Limb (tissue), 2 donors: ENCODE measurements at regions not wholly inside any gene's neighbourhood (a gene's known extent, or its start where the extent isn't known, plus 50 kb on each side); places are given as distances from the start of the nearest gene placed in this dataset.
"Not testable (repeated sequence)": the region's sequence is repeated elsewhere in the genome, so short reads cannot be mapped to it uniquely, and the experiment has no call there.

ENCODE experiments used
- DNase-seq, 2 donors: peaks; one replicate each; pipeline ENCODE4 v3.0.0-alpha.2; 2016; ENCODE audit errors: extremely low spot score in 2 of 2

DNA sequence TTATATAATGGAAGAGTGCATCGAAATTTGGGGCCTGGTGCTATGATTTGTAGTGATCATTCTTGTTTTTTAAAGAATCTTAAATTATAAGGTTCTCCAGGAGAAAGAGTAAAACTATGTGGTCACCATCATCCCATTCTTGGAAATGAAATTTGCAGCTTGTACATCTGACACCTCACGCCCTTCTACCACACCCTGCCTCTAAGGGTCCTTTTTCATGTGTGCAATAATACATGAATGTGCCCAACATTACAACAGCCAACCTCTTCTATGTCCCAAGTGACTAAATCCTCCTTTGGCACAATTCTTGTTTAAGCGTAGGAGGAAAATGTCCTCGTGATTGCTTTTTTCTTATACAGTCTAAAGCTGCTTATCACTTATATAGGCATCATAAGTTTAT lies 636.5 kb upstream of the NOVA1 start:
- DNase-seq: no peak

DNA sequence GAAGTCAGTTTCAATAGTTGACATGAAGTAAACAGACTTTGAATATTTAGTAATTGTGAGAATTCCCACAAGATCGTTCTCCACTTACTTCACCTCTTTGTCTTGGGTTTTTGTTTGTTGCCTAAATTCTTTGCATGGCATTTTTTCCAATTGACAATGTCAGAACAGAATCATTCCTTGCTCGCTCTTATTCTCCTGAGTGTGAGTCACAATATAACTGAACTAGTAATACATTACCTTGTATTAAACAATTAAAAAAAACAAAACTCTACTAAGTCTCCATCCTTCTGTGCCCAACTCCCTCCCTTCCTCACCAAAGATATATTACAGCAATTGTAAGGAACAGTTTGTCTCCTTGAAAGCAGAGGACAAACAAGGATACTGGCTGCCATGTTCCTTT lies 638.8 kb upstream of the NOVA1 start:
- no peak for DNase-seq

DNA sequence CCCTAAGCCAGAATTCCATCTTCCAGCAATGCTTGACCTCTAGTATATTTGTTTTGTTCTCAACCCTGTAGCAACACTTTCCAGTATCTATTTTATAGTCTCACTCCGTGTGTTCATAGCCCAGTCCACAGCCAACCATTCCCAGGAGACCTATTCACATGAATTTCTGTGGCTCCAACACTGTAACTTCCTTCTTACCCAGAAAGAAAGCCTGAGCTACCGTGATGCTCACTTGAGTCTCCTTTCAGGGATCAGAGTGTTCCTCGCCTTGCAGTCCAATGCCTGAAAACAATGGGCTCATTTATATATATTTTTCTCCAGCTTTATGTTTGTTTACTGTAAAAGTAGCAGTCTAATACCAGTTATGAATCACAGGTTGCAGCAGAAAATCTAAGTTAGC lies 645.0 kb upstream of the NOVA1 start:
- no peak for DNase-seq

DNA sequence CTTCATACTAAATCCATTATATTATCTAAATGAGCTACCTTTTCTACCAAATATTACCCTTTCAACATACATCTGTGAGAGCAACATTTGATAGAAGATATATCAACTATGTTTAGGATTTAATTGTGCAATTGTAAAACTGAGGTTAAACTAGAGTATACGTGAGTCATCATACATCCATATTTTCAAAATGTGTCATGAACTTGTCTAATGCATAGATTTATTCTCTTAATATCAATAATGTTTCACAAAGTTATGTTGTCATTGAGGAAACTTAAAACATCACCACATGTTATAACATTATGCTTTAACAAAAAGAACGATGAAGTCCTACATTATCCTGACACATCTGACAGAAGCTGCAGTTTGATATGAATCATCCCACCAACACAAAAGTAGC lies 645.5 kb upstream of the NOVA1 start:
- DNase-seq: no peak

DNA sequence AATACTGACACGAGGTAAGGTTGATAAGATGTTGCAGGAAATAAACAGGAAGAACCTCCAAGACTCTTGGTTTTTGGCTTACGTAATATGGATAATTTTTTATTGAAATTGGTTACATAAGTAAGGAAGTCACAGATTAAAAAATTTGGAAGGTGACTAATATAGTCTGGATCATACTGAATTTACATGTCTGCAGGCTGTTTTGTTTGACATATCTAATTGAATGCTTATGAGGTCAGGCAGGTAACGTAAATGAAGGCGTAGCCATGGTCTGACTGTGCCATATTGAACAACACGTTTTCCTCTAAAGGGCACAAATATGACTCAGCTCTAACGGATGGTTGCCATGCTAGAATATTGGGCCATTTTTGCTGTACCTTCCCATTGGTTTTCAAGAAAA lies 648.1 kb upstream of the NOVA1 start:
- no peak for DNase-seq

DNA sequence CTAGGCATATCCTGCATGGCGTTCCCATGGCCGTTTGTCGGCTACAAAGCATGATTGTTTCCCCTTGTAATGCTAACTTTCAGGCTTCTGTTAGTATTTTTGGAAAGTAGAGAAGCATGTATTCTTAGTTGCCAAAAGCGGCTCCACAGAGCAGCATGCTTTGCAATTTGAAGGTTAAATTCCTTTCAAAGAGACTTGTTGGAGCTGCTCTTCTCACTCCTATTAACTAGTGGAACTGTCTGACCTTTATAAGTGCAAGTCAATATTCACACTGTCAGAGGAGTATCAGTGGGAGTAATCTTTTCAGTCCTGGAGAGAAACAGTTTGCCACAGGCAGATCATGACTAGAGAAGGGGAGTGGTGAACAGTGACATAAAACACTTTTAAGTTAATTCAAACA lies 656.1 kb upstream of the NOVA1 start:
- DNase-seq: no peak

DNA sequence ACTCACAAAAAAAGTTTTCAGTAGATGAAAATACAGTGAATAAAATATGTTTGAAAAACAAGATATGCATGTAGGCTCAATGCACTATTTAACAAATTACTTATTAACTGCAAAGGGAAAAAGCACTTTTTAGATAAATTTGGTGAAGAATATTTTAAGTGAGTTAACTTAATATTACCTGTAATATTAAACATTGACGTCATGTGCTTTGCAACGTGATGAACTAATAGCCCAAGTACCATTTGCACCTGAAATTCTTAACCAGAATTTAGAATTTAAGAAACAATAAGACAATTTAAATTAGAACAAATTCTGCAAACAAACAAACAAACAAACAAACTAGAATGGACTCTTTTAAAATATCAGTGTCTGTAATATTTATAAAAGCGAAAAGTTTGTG lies 659.0 kb upstream of the NOVA1 start:
- no peak for DNase-seq

DNA sequence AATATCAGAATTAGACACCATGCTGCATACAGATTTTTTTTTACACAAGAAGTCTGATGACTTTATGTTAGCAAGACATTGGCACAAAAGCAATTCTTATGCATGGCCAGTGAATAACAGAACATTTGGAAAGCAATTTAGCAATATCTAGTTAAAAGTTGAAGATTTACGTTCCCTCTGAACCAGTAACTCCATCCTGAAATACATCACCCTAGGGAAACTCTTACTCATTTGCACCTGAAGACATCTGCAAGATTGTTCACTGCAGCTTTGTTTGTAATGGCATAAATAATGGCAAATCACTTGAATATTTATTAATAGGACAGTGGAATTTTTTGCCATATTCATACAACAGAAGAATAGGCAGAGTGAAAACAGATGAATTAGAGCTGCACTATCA lies 670.0 kb upstream of the NOVA1 start:
- no peak for DNase-seq

DNA sequence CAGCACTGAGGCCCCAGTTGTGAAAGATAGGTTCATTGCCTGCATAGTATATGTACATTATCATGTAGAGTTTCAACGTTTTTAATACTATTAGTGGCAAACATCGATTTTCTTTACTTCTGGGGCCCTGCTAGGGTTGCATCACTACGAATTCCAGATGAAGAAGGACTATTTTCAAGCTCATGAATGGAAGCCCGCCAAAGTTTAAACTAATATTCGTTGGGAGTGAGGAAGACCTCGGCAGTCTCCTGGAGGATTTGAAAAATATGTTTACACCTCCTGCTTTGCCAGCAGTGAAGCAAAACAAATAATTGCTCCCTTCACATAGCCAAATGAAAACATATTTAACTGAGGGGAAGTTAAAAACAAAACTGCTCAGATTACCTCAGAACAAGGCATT lies 672.9 kb upstream of the NOVA1 start:
- DNase-seq: no peak

DNA sequence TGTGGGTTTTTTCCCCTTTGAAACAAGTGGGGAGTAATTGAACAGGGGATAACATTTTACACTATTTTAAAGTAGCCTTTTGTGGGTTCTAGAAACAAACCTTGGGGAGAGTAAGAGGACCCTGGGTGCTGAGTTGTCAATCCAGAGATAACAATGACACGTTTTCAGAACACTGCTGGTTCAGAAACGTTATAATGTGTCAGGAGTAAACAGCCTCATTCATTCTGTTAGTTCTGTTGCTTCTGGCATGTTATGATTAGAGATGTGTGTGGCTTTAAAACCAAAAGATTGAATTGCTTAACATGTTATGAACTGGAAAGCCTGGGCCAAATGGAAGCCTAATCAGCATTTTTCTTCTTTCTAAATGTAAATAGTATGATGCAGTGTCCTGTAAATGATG lies 680.5 kb upstream of the NOVA1 start:
- no peak for DNase-seq

DNA sequence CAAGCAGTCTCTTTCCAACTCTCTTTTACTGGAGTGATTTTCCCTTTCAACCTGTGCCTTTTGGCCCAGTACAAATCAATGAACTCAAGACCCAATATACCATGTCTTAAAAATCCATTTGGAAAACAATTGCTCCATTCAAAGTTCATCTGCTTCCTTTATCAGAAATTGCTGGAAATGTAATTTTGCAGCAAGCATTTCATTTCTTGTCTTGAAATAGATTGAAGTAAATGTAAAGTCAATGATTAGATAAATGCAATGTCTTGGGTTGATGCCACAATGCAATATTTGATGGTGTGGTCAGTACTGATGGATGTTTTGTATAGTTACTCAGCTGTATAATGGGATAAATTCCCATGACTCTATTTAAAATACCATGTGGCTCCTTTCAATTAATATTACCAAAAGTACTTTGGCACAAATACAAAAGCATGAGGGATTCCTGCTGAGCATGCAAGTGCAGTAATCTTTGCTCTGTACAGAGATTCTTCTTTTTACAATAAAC lies 707.7 kb upstream of the NOVA1 start:
- DNase-seq: peak in 1 of 2 donors; percentile 3

DNA sequence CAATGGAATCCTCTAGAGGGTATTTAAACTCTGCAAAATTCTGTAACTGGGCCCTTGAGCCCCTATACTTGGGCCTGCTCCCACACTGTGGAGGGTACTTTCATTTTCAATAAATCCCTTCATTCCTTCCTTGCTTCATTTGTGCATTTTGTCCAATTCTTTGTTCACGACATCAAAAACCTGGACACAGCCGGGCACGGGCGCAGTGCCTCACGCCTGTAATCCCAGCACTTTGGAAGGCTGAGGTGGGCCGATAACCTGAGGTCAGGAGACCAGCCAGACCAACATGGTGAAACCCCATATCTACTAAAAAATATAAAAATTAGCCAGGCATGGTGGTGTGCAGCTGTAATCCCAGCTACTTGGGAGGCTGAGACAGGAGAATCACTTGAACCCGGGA lies 714.9 kb upstream of the NOVA1 start:
- not testable (repeated sequence) for DNase-seq

DNA sequence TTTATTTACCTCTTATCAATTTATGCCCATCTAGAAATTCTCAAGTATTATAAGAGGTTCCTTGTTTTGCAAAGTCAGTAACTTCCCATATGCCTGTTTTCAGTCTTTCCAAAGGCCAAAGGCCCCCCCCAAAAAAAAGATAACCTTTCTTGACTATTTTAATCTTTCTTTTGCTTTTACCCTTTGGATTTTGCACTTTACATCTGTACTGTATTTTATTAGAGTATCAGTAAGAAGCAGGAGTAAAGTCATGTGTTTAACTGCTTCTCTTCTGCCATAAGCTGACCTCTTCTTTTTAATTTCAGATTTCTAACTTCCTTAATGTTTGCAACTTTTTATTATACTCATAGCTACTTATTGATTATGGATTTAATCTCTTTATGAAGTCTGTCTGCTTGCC lies 716.4 kb upstream of the NOVA1 start:
- DNase-seq: no peak

DNA sequence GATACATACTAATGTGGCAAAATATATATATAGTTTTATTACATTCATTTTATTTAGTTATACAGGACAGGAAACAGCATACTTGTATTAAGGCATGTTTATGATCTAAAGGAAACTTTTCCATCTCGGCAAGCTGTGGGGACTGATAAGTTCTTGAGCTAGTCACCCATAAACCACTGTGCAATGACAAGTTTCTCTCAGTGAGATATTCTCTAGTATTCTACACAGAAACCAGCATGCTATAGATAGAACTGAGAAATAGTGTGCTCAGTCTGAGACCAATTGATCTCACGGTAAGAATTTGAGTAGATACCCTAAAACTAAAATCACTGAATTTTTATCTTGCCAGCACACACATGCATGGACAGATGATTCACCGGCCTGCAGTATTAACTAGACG lies 717.6 kb upstream of the NOVA1 start:
- DNase-seq: no peak

DNA sequence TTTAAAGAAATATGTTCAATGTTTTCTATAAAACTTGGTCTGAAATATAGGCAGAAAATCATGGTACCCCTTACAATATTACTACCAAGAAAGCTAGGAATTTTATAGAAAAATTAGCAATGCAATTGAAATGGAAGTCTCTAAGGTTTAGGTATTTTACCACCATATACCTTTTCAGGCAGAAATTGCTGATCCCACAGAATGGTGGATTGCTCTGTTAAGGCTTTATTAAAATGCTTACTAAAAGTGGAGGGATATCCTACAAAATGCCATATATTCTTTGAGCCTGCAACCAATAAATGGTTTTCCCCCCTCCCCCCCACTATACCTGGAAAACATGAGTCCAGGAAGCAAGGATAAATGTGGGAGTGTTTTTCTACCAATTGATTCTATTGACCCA lies 718.1 kb upstream of the NOVA1 start:
- DNase-seq: no peak

DNA sequence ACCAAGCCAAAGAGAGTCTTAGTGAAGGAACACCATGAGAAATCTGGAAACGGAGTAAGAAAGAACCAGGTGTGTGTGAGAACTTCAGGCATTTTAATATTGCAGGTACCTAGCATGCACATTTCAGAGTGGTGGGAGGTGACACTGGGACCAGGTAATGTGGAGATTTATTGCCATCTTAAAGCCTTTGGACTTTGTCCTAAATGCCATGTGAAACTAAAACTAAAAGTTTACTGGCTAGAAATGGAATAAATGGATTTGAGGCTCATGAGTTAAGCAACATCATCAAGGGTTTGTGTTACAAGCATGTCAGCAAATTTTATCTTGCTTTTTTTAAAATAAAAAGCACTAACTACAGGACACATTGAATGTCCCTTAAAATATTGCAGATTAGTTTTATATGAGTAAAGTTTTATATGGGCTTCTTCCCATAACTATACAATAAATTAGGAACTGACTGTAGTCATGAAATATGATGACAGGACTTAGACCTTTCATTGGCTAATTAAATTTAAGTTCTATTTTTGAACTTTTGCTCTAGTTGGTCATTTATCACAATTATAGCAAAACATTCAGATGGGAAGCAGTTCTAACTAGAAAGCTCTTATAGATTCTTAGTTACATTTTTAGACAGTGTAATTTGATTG lies 721.1 kb upstream of the NOVA1 start:
- DNase-seq: no peak

DNA sequence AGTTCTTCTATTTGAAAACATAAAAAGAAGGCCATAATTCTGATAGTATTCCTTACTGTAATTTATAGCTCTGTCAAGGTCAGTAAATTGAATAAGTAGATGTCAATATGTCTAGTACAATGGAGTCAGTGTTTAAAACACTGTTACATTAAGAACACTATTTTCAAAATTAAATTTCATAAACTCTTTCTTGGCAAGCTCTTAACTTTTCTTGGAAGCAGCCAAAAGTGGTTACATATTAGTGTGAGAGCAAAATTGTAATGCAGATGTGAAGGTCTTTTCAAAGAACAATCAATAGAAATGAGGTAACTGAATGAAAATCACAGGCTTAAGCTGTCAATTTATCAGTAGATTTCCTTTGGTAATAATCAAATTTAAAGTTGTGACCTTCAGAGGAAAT lies 722.4 kb upstream of the NOVA1 start:
- no peak for DNase-seq

DNA sequence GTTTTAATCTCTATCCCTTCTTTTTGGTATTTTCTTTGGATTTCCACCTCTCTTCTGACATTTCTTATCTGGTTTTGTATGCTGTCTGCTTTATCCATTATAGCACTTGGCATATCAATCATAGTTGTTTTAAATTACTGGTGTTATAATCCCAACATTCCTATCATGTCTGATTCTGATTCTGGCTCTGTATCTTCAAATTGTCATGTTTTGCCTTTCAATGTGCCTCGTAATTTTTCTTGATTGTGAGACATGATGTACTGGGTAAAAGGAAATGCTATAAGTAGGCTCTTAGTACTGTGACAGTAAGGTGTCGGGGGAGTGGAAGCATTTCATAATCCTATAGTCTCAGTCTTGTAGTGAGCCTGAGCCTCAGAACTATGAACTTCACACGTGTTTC lies 729.3 kb upstream of the NOVA1 start:
- no peak for DNase-seq

DNA sequence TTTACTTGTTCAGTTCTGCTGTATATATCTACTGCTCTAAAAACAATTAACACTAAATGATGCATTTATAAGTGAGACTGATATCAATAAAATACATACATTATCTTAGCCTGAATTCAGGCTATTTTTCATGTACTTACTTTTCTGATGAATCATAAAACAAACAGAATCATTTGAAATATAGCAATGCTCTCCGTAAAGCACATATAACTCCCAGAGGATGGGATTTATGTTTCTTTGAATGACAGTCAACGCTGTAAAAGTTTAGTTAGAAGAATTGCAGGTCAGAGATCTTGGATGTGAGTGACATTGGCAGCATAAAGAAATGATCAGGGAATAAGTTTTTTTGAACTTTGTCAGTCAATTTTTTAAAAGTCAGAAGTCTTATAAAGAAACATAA lies 740.2 kb upstream of the NOVA1 start:
- DNase-seq: no peak

DNA sequence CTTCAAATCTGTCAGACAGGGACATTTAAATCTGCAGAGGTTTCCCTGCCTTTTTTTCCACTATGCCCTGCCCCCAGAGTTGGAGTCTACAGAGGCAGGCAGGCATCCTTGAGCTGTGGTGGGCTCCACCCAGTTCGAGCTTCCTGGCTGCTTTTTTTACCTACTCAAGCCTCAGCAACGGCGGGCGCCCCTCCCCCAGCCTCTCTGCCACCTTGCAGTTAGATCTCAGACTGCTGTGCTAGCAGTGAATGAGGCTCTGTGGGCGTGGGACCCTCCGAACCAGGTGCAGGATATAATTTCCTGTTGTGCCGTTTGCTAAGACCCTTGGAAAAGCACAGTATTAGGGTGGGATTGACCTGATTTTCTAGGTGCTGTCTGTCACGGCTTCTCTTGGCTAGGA lies 765.2 kb upstream of the NOVA1 start:
- DNase-seq: not testable (repeated sequence)

DNA sequence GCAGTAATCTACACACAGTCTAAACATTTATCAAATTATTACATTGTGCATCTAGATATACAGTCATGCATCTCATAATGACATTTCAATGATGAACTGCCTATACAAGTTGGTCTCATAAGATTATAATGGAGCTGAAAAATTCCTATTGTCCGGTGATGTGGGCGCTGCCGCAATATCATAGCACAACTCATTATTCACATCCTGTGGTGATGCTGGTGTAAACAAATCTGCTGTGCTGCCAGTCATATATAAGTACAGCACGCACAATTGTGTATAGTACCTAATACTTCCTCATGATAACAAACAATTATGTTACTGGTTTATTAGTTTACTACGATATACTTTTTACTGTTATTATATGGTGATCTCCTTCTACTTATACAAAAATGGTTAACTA lies 768.8 kb upstream of the NOVA1 start:
- no peak for DNase-seq

DNA sequence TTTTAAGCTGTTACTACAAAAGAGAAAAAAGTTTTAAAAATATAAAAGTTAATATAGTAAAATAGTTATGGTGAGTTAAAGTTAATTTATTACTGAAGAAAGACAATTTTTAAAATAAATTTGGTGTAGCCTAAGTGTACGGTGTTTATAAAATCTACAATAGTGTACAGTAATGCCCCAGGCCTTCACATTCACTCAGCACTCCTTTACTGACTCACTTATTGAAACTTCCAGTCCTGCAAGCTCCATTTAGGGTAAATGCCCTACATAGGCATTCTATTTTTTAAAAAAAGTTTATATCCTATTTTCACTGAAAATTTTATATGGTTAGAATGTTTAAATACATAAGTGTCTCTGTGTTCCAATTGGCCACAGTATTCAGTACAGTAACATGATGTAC lies 769.5 kb upstream of the NOVA1 start:
- no peak for DNase-seq

DNA sequence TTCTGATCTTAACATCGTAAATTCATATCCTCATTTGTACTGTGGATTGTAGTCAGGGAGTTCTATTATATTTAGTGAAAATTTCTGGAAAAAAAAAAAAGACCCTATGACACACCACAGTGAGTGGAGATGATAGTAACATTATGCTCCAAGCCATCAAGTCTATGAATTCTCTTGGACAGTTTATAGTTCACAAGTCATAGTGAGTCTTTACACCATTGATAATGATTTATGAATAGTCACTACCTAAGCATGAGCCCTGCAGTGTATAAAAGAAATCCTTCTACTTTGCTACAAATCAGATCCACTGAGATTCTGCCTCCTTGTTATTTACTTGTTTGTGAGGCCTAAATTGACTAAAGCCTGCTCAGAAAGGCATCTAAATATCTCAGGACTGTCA lies 772.2 kb upstream of the NOVA1 start:
- DNase-seq: no peak

DNA sequence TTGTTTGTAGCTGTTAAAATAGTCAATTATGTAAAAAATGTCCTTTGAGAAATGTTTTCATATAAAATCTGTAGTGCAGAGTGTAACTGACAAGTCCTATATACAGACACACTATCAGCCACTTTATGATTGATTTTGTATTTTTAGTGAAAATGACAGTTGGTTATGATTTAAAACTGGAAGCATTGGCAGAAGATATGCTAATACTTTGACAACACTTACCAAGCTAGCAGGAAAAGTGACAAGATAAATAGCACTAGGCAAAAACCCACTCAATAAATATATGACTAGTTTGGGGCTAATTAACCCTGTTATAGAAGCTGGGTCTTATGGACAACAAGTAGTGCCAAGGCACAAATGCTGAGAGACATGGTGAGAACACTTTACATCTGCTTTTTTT lies 772.9 kb upstream of the NOVA1 start:
- DNase-seq: no peak
